Mammary epithelial cell (primary cell): ENCODE measurements at regions not wholly inside any gene's neighbourhood (a gene's known extent, or its start where the extent isn't known, plus 50 kb on each side); places are given as distances from the start of the nearest gene placed in this dataset.

Experiments
- EZH2 ChIP-seq: IDR thresholded peaks from 2 replicates; pipeline ENCODE4 v1.6.1; 2012; ENCODE audit warnings: low read length, inconsistent platforms, borderline replicate concordance
- TF ChIP-seq, protein P1 (sequence below), 2 donors: IDR thresholded peaks in 1 of 2; conservative IDR thresholded peaks in 1 of 2; 2 replicates each; pipeline ENCODE4 v1.5.1; 2011 to 2012; ENCODE audit warnings: inconsistent platforms in 2 of 2, low read length in 2 of 2, mild to moderate bottlenecking in 2 of 2, control low read depth in 1 of 2, low read depth in 1 of 2; ENCODE audit not compliant: insufficient read depth in 1 of 2; ENCODE audit errors: extremely low read depth in 1 of 2

DNA sequence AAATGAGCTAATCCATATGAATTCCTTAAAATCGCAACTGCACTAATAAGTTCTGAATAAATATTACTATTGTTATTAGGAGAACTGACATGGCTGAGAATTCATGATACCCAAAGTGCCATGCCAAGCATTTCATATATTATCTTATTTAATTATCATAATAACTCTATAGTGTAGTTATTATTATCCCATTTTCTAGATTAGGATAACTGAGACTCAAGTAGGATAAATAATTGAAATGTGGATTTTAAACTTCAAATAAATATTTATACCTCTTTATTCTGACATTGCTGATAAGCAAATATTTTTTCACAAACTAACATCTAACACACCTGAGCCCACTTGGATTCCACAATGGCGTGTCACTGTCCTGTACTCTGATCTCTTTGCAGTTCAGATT is 492.7 kb downstream of the IRS1 start:
- TF ChIP-seq, protein P1, sequence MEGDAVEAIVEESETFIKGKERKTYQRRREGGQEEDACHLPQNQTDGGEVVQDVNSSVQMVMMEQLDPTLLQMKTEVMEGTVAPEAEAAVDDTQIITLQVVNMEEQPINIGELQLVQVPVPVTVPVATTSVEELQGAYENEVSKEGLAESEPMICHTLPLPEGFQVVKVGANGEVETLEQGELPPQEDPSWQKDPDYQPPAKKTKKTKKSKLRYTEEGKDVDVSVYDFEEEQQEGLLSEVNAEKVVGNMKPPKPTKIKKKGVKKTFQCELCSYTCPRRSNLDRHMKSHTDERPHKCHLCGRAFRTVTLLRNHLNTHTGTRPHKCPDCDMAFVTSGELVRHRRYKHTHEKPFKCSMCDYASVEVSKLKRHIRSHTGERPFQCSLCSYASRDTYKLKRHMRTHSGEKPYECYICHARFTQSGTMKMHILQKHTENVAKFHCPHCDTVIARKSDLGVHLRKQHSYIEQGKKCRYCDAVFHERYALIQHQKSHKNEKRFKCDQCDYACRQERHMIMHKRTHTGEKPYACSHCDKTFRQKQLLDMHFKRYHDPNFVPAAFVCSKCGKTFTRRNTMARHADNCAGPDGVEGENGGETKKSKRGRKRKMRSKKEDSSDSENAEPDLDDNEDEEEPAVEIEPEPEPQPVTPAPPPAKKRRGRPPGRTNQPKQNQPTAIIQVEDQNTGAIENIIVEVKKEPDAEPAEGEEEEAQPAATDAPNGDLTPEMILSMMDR (conservative IDR thresholded peaks at IDR 0.05 in 1 of 2, IDR thresholded peaks at IDR 0.05 in 1 of 2; ENCODE audit: extremely low read depth in 1 of 2, insufficient read depth in 1 of 2, low read depth in 1 of 2, low read length in 2 of 2), result no peak
- TF ChIP-seq EZH2, result no peak
